ENCODE measurements at regions not wholly inside any gene's neighbourhood (a gene's known extent, or its start where the extent isn't known, plus 50 kb on each side); places are given as distances from the start of the nearest gene placed in this dataset.

DNA sequence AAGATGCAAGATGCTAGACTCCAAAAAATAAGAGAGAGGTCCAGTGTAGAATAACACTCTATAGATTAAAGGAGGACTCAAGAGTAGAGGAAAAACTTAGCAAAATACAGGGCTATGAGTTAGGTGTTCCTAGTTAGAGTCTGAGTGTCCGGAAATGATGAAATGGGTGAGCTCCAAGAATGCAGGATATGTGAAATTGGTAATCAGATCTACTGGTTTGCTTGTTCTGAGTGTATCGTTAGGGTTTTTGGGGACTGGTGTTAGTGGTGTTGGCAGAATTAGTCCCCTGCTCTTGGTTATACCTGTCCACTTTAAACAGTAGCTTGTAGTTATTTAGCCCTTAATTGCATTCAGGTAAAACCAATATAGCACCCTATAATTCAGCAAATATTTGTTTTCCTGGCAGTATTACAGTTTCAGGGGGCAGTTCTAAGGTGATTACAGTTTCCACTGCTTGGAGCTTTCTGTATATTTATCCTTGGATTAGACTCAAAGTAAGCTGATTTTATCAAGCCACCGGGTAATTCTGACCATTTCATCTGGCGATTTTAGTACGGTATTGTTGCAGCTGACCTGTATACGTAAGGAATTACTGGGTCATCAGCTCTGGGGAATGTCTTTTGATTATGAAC, 332.7 kb downstream of the CHRM3 start:
- POLR2A ChIA-PET: interaction anchor here (1.0 to 4.0 kb wide), 12 partner anchors 10 to 210 kb away, joined by 3 to 24 read pairs (median 4); no protein-coding TSS in a partner anchor
- peak; percentile 39 for DNase-seq

DNA sequence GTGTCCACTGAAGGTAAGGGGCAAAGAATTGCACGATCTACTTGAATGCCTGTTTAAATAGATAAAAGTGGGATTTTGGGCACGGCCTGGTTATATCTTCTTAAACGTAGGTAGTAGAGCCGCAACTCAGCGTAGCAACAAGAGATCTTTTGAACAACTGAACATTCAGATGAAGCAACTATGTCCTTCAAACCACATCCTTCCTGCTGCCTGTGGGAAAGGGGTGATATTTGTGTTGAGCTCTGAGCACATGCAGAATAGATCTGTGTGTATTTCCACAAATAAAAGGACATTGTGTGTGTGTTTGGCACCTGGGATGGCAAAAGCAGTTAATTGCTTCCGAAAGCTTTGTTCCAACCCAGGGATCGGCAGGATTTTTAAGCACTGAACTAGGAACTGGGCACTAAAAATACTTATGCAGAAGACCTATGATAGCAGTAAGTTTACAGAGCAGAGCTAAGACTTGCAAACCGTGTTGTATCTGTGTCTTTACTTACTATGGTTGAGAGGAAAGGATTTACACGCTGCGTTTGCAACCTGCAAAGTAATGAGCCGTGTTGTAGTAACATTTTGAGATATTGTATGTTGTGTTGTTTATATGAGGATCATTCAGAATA, 333.4 kb downstream of the CHRM3 start:
- no peak overlapping the region for H3K4me3 Mint-ChIP-seq
- H3K27me3 Mint-ChIP-seq: no peaks in the 10 kb centered on the region
- DNase-seq (peak; percentile 81), ATAC-seq (peak; percentile 63)
- CTCF ChIA-PET: interaction anchor here (0.6 to 3.6 kb wide), 11 partner anchors 9 to 679 kb away, joined by 3 to 16 read pairs (median 3); no protein-coding TSS in a partner anchor
- intact Hi-C loops (cut with micrococcal nuclease): loop anchor here (2.0 to 5.0 kb wide), 2 partner anchors 93 to 179 kb away; no protein-coding TSS in a partner anchor
- POLR2A ChIA-PET: interaction anchor here (1.0 to 4.0 kb wide), 9 partner anchors 11 to 211 kb away, joined by 3 to 24 read pairs (median 4); no protein-coding TSS in a partner anchor
- TF ChIP-seq, protein P1, sequence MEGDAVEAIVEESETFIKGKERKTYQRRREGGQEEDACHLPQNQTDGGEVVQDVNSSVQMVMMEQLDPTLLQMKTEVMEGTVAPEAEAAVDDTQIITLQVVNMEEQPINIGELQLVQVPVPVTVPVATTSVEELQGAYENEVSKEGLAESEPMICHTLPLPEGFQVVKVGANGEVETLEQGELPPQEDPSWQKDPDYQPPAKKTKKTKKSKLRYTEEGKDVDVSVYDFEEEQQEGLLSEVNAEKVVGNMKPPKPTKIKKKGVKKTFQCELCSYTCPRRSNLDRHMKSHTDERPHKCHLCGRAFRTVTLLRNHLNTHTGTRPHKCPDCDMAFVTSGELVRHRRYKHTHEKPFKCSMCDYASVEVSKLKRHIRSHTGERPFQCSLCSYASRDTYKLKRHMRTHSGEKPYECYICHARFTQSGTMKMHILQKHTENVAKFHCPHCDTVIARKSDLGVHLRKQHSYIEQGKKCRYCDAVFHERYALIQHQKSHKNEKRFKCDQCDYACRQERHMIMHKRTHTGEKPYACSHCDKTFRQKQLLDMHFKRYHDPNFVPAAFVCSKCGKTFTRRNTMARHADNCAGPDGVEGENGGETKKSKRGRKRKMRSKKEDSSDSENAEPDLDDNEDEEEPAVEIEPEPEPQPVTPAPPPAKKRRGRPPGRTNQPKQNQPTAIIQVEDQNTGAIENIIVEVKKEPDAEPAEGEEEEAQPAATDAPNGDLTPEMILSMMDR (IDR thresholded peaks at IDR 0.05): no peak
- H3K4me1 Mint-ChIP-seq (ENCODE audit: low read depth): peaks cover 37% of the 10 kb centered on the region
- peak overlapping the region; percentile 96 for H3K27ac Mint-ChIP-seq
- H3K36me3 Mint-ChIP-seq (ENCODE audit: low read depth): peaks cover 18% of the 10 kb centered on the region
- no peaks in the 10 kb centered on the region for H3K9me3 Mint-ChIP-seq

More for the DNA sequence above, 332.7 kb downstream of the CHRM3 start:
- TF ChIP-seq, protein P1 (IDR thresholded peaks at IDR 0.05): no peak
- peak; percentile 74 for ATAC-seq
- H3K9me3 Mint-ChIP-seq: no peaks in the 10 kb centered on the region
- intact Hi-C loops (cut with micrococcal nuclease): loop anchor here (2.0 to 5.0 kb wide), 2 partner anchors 93 to 180 kb away; no protein-coding TSS in a partner anchor
- H3K27ac Mint-ChIP-seq: peak overlapping the region; percentile 96
- CTCF ChIA-PET: interaction anchor here (0.6 to 3.6 kb wide), 13 partner anchors 9 to 678 kb away, joined by 3 to 16 read pairs (median 3); no protein-coding TSS in a partner anchor
- peaks cover 31% of the 10 kb centered on the region for H3K4me1 Mint-ChIP-seq (ENCODE audit: low read depth)
- H3K36me3 Mint-ChIP-seq (ENCODE audit: low read depth): peaks cover 18% of the 10 kb centered on the region
- no peak overlapping the region for H3K4me3 Mint-ChIP-seq
- H3K27me3 Mint-ChIP-seq: no peaks in the 10 kb centered on the region

DNA sequence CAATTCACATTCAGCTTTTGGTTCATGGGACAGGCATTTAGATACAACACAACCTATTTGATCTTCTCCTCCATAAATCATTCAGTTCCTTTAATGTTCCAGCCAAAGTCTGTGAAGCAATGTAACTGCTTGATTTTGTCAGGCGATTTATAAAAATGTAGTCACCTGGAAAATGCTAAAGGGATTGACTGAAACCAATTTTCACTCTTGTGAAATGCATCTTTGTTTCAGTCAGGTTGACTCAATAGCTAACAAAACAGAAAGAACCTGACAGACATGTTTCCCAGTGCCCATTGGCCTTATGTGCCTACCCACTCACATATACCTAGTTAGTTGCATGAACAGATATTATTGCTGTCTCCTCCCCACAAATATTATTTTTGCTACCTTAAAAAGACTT, 335.7 kb downstream of the CHRM3 start:
- peaks cover 42% of the 10 kb centered on the region for H3K4me1 Mint-ChIP-seq (ENCODE audit: low read depth)
- ChIA-PET POLR2A (interaction anchor here (1.1 kb wide), 1 partner anchor 14 kb away, joined by 4 read pairs; no protein-coding TSS in a partner anchor), CTCF (interaction anchor here (0.7 kb wide), 1 partner anchor 98 kb away, joined by 3 read pairs; no protein-coding TSS in a partner anchor)
- H3K9me3 Mint-ChIP-seq: no peaks in the 10 kb centered on the region
- DNase-seq: peak; percentile 25
- peak; percentile 22 for ATAC-seq
- no peak overlapping the region for H3K4me3 Mint-ChIP-seq
- H3K36me3 Mint-ChIP-seq (ENCODE audit: low read depth): peaks cover 17% of the 10 kb centered on the region
- no peaks in the 10 kb centered on the region for H3K27me3 Mint-ChIP-seq
- TF ChIP-seq, protein P1 (IDR thresholded peaks at IDR 0.05): no peak
- intact Hi-C loops (cut with micrococcal nuclease): no loop called here
- H3K27ac Mint-ChIP-seq: peak overlapping the region; percentile 96

DNA sequence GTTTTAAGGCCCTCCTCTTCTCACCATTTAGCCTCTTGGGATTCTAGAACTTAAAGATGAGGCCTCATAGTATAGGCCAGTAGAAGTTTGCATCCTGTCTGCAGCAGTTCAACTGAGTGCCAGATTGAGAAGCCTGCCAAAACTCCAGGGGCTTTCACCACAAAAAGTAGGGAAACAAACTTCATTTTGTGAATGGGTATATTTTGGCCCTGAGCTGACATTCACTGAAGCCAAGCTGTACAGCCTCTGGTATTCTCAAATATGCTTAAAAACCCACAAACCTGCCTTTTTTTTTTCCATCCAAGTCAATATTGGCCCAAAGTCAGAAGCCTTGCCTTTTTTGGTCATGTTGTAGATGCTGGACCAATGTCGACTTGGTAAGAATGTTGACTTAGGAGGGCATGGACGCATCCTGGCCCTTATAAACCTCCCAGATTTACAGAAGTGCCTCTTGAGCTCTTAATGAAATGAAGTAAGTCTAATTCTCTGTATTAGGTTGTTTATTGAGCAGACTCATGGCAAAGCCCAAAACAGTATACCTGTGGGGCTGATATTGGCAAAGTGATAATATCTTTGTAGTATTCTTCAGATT, 337.5 kb downstream of the CHRM3 start:
- Mint-ChIP-seq H3K9me3 (peaks cover 5% of the 10 kb centered on the region), H3K4me3 (no peak overlapping the region), H3K4me1 (ENCODE audit: low read depth) (peaks cover 37% of the 10 kb centered on the region), H3K27ac (peak overlapping the region; percentile 38), H3K27me3 (no peaks in the 10 kb centered on the region), H3K36me3 (ENCODE audit: low read depth) (peaks cover 13% of the 10 kb centered on the region)
- intact Hi-C loops (cut with micrococcal nuclease): no loop called here
- no peak for DNase-seq
- no peak for ATAC-seq
- ChIA-PET CTCF (interaction anchor here (1.0 to 1.3 kb wide), 4 partner anchors 10 to 174 kb away, joined by 3 to 4 read pairs (median 4); no protein-coding TSS in a partner anchor), POLR2A (interaction anchor here (1.0 kb wide), 1 partner anchor 8 kb away, joined by 3 read pairs; no protein-coding TSS in a partner anchor)
- TF ChIP-seq, protein P1 (IDR thresholded peaks at IDR 0.05): no peak

All from activated CD8-positive, alpha-beta T cell treated with anti-CD3 and anti-CD28 coated beads for 36 hours (primary cell).